HG02610 (cell line): ENCODE measurements at regions not wholly inside any gene's neighbourhood (a gene's known extent, or its start where the extent isn't known, plus 50 kb on each side); places are given as distances from the start of the nearest gene placed in this dataset.
A peak's percentile ranks its signal among the peaks of the same experiment; 100 is the strongest.
"Not testable (repeated sequence)": the region's sequence is repeated elsewhere in the genome, so short reads cannot be mapped to it uniquely, and the experiment has no call there.

Experiments
- ATAC-seq: cut with Tn5 transposase; IDR thresholded peaks from one replicate; pipeline ENCODE4 v1.9.1; 2021; ENCODE audit warnings: mild to moderate bottlenecking, moderate library complexity; ENCODE audit not compliant: unreplicated experiment

- ATAC-seq: no peak
Observed at GRCh38 chr13:22993148-22993547, 187.6 kb upstream of the SGCG start.

- ATAC-seq: no peak
Observed at GRCh38 chr13:23003446-23003845, 177.3 kb upstream of the SGCG start.

GRCh38 chr13:23007426-23007825 is 173.4 kb upstream of the SGCG start:
- ATAC-seq: no peak

GRCh38 chr13:23018143-23018542 is 162.6 kb upstream of the SGCG start:
- no peak for ATAC-seq

- peak; percentile 80 for ATAC-seq
Observed at GRCh38 chr13:23020246-23020843, 160.4 kb upstream of the SGCG start.

GRCh38 chr13:23021906-23022305 is 158.9 kb upstream of the SGCG start:
- no peak for ATAC-seq

- ATAC-seq: no peak
Observed at GRCh38 chr13:23022704-23023103, 158.1 kb upstream of the SGCG start.

GRCh38 chr13:23025864-23026608 is 154.7 kb upstream of the SGCG start:
- ATAC-seq: no peak

- ATAC-seq: no peak
Observed at GRCh38 chr13:23039266-23039935, 141.4 kb upstream of the SGCG start.

- ATAC-seq: no peak
Observed at GRCh38 chr13:23042181-23042580, 138.6 kb upstream of the SGCG start.

GRCh38 chr13:23044906-23045305 is 135.9 kb upstream of the SGCG start:
- ATAC-seq: no peak

GRCh38 chr13:23050126-23050525 is 130.7 kb upstream of the SGCG start:
- no peak for ATAC-seq

GRCh38 chr13:23053711-23054110 is 127.1 kb upstream of the SGCG start:
- not testable (repeated sequence) for ATAC-seq

GRCh38 chr13:23059173-23059572 is 121.6 kb upstream of the SGCG start:
- ATAC-seq: no peak

- ATAC-seq: no peak
Observed at GRCh38 chr13:23060959-23061358, 119.8 kb upstream of the SGCG start.

GRCh38 chr13:23067129-23067528 is 113.7 kb upstream of the SGCG start:
- no peak for ATAC-seq

- ATAC-seq: no peak
Observed at GRCh38 chr13:23069566-23069965, 111.2 kb upstream of the SGCG start.

GRCh38 chr13:23074075-23074828 is 106.5 kb upstream of the SGCG start:
- ATAC-seq: no peak

- ATAC-seq: no peak
Observed at GRCh38 chr13:23081220-23081619, 99.6 kb upstream of the SGCG start.

GRCh38 chr13:23081901-23082300 is 98.9 kb upstream of the SGCG start:
- ATAC-seq: no peak

- ATAC-seq: no peak
Observed at GRCh38 chr13:23086968-23087623, 93.7 kb upstream of the SGCG start.
